NCI-H2081 treated with DMSO at 0.1 percent for 48 hours (cell line): ENCODE measurements at regions not wholly inside any gene's neighbourhood (a gene's known extent, or its start where the extent isn't known, plus 50 kb on each side); places are given as distances from the start of the nearest gene placed in this dataset.

Experiments
- DNase-seq: peaks from one replicate; lab custom pipeline; 2025; lab: John Stamatoyannopoulos, UW

DNA sequence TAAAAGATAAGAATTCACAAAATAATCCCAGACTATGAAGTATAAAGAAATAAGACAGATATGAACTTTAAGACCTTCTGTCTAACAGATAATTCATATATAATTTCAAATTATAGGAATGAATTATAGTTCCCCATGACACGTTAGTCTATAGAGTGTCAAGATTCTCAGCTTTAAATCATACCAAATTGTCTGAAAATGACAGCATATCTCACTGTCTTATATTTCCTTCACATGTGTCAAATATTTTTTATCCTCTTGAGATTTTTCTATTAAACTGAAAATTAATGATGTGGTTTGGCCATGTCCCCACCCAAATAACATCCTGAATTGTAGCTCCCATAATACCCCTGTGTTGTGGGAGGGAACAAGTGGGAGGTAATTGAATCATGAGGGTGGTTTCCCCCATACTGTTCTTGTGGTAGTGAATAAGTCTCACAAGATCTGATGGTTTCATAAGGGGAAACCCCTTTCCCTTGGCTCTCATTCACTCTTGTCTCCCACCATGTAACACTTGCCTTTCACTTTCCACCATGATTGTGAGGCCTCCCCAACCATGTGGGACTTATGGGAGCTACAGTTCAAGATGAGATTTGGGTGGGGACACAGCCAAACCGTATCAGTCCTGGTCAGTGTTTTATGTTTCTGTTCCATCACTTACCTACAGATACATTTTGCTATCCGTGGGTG, 825.3 kb upstream of the GJE1 start:
- no peak for DNase-seq

GRCh38 chr6:141303907-141304306, 828.8 kb upstream of the GJE1 start:
- DNase-seq, result no peak

GRCh38 chr6:141301779-141302178, 830.9 kb upstream of the GJE1 start:
- no peak for DNase-seq

- DNase-seq, result no peak
Measured at GRCh38 chr6:141290941-141291721, 841.6 kb upstream of the GJE1 start.

GRCh38 chr6:141288947-141289346, 843.8 kb upstream of the GJE1 start:
- no peak for DNase-seq

GRCh38 chr6:141282263-141282662, 850.5 kb upstream of the GJE1 start:
- no peak for DNase-seq

GRCh38 chr6:141269684-141270083, 863.0 kb upstream of the GJE1 start:
- DNase-seq, result no peak

DNA sequence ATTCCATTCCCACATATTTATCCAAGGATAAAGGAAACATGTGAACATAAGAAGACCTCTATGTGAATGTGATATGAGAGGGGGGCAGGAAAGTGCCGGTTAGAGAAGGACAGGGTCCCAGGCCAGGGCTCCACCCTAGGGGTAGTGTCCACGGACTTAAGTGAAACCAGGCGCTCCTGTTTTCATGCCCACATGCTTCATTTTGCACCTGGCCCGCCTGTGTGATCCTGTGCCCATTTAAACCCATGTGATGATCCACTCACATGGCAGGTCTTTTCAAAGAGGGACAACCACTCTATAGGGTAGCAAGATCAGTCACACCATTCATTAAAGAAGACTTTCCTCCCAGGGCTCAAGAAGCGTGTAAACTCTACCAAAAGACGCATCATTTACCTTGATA, 865.3 kb upstream of the GJE1 start:
- no peak for DNase-seq

- DNase-seq, result no peak
Measured at GRCh38 chr6:141265756-141266623, 866.7 kb upstream of the GJE1 start.

GRCh38 chr6:141264101-141264500, 868.6 kb upstream of the GJE1 start:
- DNase-seq, result no peak

DNA sequence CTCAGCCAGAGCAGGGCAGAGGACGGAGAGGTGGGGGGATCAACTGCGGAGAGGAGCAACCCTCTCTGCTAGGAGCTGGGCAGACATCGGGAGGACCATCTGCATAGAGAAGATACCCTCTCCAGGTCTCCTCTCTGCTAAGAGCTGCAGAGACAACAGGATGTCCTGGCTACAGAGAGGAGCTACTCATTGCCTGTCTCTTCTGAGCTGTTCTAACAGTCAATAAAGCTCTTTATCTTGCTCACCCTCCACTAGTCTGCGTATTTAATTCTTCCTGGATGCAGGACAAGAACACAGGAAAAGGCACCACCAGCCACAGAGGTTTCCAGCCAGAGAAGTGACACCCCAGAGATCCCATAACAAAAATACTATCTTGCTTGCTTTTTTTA, 871.1 kb upstream of the GJE1 start:
- DNase-seq, result no peak

- no peak for DNase-seq
Measured at GRCh38 chr6:141261016-141261671, 871.6 kb upstream of the GJE1 start.

DNA sequence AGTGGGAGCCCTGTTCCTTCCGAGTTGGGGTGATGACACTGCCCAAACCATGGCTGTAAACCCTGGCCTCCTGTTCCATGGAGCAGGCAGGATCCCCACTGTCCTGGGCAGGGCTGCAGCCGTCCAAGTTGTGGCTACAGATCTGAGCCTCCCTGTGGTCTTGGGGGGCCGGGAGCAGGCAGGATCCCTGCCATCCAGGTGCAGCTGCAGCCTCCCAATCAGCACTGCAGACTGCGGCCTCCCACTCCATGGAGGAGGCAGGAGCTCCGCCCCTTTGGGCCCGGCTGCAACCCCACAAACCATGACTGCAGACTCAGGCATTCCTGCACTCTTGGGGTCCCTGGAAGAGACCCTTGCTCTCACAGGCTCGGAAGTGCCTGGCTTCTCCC, 872.1 kb upstream of the GJE1 start:
- no peak for DNase-seq

DNA sequence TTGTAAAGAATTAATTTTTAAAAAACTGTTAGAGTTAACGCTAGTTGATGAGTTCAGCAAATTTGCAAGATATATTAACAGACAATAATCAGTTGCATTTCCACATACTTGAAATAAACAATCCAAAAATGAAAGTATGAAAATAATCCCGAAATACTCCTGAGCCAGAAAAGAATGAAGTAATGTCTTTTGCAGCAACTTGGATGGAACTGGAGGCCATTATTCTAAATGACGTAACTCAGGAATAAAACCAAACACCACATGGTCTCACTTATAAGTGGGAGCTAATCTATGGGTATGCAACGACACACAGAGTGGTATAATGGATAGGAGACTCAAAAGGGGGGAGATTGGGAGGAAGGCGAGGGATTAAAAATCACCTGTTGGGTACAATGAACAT, 872.9 kb upstream of the GJE1 start:
- no peak for DNase-seq

DNA sequence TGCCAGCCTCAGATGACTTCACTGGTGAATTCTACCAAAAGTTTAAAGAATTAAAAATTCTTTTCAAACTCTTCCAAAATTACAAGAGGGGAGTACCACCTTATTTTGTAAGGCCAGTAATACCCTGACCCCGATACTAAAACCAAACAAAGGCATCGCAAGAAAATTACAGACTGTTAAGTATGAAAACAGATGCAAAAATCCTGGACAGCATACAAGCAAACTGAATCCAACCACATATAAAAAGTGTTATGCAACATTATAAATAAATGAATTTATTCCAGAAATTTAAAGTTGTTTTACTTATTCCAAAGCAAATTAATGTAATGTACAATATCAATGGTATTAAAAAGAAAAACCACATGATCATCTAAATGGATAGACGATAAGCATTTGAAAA, 873.6 kb upstream of the GJE1 start:
- DNase-seq, result no peak

- no peak for DNase-seq
Measured at GRCh38 chr6:141258516-141258915, 874.2 kb upstream of the GJE1 start.

DNA sequence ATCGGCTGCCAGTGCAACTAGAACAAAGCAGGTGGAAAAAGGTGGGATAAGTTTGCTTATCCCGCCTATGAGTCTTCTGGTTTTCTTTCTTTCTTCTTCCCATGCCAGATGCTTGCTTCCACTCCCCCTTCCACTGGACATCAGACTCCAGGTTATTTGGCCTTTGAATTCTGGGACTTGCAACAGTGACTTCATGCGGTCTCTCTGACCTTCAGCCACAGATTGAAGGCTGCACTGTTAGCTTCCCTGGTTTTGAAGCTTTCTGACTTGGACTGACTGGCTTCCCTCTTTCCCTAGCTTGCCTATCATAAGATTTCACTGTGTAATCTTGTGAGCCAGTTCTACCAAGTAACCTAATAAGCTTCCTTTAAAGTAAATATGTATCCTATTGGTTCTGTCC, 878.4 kb upstream of the GJE1 start:
- no peak for DNase-seq

DNA sequence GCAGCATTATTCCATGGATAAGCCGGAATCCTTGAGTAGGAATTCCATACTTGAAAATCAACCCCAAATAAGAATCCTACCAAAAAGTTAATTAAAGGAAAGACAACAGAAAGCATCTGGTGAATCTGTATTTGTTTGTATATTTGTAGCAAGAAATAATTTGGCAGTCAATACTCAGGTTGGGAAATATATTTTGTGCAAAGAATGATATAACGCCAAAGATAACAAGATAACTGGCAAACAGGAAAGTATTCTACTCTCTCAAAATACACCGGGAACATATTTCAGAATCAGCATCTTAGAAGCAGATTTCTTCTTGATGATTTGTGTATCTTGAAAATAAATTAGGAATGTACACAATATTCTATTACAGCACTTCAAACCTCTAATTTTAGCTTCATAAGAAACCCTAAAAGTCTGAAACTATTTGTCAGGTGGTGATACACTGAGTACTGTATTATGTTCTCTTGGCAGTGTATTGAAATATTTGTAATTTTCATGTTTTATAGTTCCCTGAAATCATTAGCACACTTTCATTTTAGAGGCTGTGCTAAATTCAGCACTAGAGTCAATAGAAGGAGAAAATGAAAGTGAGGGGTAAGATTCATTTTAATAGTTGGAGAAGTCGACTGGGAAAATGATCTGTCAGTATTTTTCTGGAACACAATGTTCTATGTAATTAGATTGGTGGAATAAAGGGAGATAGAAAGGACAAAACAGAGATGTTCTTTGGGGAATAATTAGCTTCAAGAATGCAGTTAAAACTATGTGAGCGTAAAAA, 879.7 kb upstream of the GJE1 start:
- no peak for DNase-seq

DNA sequence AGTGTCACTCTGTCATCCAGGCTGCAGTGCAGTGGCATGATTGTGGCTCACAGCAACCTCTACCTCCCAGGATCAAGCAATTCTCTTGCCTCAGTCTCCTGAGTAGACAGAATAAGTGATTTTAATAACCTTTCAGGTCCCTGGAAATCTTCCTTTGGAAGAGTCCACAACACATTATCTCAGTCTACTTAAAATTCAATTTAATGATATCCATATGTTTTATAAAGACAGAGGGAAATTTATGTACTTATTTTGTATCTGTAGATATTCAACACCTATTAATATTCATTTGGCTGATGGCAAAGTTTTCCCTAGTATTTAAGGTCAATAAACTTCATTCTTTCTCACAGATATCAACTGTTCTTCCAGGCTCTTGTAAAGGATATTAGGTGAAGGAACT, 881.4 kb upstream of the GJE1 start:
- DNase-seq, result no peak

GRCh38 chr6:141248021-141248799, 884.5 kb upstream of the GJE1 start:
- no peak for DNase-seq

GRCh38 chr6:141244366-141244765, 888.4 kb upstream of the GJE1 start:
- DNase-seq, result no peak
